NB4 (cell line): ENCODE measurements at regions not wholly inside any gene's neighbourhood (a gene's known extent, or its start where the extent isn't known, plus 50 kb on each side); places are given as distances from the start of the nearest gene placed in this dataset.
"Not testable (repeated sequence)": the region's sequence is repeated elsewhere in the genome, so short reads cannot be mapped to it uniquely, and the experiment has no call there.

Experiments used
- DNase-seq: peaks from one replicate; pipeline ENCODE4 v3.0.0; 2010; ENCODE audit warnings: low read depth
- H3K4me3 ChIP-seq: one replicate; pipeline ENCODE4 v1.5.1; 2011; ENCODE audit warnings: mild to moderate bottlenecking, low read depth, low read length, moderate library complexity
- MYC ChIP-seq: IDR thresholded peaks from 2 replicates; pipeline ENCODE4 v1.6.1; 2011; ENCODE audit warnings: low read depth, low read length
- POLR2A ChIP-seq: IDR thresholded peaks from 2 replicates; pipeline ENCODE4 v1.6.1; 2011; ENCODE audit warnings: mild to moderate bottlenecking; ENCODE audit not compliant: insufficient read length; ENCODE audit errors: extremely low read depth
- TF ChIP-seq, protein P1 (sequence below): IDR thresholded peaks from one replicate; pipeline ENCODE4 v1.5.1; 2012; ENCODE audit warnings: low read depth, low read length
- TF ChIP-seq, protein P2 (sequence below): IDR thresholded peaks from 2 replicates; pipeline ENCODE4 v1.6.1; 2011; ENCODE audit warnings: low read depth, low read length

DNA sequence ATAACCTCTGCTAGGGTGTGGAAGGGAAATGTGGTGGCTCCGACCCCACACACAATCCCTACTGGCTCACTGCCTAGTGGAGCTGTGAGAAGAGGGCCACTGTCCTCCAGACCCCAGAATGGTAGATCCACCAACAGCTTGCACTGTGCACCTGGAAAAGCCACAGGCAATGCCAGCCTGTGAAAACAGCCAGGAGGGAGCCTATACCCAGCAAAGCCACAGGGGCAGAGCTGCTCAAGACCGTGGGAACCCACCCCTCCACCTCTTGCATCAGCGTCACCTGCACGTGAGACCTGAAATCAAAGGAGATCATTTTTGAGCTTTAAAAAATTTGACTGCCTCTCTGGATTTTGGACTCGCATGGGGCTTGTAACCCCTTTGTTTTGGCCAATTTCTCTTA lies 249.0 kb upstream of the CDH2 start:
- DNase-seq: no peak
- no peak for TF ChIP-seq MYC
- no peak overlapping the region for H3K4me3 ChIP-seq

DNA sequence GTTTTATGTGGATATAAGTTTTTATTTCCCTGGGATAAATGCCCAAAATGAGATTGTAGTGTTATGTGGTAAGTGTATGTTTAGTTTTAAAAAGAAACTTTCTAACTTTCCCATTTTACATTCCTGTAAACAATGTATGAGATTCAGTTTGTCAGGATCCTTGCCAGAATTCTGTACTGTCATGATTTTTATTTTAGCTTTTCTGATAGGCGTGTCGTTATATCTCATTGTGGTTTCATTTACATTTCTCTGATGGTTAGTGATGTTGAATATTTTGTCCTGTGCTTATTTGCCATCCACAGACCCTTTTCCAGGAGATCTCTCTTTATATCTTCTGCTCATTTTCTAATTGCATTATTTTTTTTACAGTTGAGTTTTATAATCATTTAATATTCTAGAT lies 245.6 kb upstream of the CDH2 start:
- H3K4me3 ChIP-seq: no peak overlapping the region
- DNase-seq: no peak
- TF ChIP-seq, protein P1, sequence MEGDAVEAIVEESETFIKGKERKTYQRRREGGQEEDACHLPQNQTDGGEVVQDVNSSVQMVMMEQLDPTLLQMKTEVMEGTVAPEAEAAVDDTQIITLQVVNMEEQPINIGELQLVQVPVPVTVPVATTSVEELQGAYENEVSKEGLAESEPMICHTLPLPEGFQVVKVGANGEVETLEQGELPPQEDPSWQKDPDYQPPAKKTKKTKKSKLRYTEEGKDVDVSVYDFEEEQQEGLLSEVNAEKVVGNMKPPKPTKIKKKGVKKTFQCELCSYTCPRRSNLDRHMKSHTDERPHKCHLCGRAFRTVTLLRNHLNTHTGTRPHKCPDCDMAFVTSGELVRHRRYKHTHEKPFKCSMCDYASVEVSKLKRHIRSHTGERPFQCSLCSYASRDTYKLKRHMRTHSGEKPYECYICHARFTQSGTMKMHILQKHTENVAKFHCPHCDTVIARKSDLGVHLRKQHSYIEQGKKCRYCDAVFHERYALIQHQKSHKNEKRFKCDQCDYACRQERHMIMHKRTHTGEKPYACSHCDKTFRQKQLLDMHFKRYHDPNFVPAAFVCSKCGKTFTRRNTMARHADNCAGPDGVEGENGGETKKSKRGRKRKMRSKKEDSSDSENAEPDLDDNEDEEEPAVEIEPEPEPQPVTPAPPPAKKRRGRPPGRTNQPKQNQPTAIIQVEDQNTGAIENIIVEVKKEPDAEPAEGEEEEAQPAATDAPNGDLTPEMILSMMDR: no peak
- no peak for TF ChIP-seq POLR2A
- TF ChIP-seq, protein P2, sequence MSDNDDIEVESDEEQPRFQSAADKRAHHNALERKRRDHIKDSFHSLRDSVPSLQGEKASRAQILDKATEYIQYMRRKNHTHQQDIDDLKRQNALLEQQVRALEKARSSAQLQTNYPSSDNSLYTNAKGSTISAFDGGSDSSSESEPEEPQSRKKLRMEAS: no peak
- TF ChIP-seq MYC: no peak

DNA sequence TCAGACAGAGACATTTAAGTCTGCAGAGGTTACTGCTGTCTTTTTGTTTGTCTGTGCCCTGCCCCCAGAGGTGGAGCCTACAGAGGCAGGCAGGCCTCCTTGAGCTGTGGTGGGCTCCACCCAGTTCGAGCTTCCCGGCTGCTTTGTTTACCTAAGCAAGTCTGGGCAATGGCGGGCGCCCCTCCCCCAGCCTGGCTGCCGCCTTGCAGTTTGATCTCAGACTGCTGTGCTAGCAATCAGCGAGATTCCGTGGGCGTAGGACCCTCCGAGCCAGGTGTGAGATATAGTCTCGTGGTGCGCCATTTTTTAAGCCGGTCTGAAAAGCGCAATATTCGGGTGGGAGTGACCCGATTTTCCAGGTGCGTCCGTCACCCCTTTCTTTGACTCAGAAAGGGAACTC lies 245.0 kb upstream of the CDH2 start:
- DNase-seq, H3K4me3 ChIP-seq: not testable (repeated sequence)

DNA sequence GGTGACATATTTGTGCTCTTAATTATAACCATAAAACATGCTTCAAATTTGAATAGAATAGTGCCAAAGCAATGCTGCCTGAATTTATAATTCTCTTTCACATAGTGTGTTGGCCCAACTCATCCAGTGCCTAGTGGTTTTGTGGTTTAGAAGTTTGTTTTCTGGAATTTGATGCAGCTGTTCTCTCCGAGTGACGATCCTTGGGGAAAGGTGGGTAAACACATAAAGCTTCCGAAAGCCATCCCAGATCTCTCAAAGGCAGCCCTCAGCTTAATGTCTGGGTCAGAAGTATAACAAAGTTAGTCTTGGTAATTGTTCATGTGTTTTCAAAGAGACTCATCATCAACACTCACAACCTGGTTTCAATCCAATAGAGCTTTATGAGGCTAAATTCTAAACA lies 235.6 kb upstream of the CDH2 start:
- TF ChIP-seq POLR2A (no peak), MYC (no peak)
- TF ChIP-seq, protein P2: no peak
- TF ChIP-seq, protein P1: no peak
- no peak overlapping the region for H3K4me3 ChIP-seq
- DNase-seq: no peak

DNA sequence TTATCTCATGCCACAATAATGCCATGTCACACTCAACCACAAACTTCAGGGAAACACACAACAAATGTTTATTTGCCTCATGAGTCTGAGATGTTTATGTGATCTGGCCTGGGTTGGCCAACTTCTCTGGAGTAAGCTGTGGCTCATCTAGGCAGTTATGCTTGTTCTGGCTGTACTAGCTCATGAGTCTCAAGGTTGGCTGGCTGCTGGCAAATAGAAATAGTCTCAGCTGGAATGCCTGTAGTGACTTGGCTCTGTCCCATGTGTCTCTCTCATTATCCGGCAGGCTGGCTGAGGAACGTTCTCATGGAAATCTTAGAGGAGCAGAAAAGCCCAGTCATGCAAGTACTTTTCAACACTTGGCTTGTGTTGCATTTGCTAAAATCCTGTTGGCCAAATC lies 234.9 kb upstream of the CDH2 start:
- no peak for DNase-seq
- no peak overlapping the region for H3K4me3 ChIP-seq
- TF ChIP-seq MYC (no peak), POLR2A (no peak)
- TF ChIP-seq, protein P2: no peak
- TF ChIP-seq, protein P1: no peak

DNA sequence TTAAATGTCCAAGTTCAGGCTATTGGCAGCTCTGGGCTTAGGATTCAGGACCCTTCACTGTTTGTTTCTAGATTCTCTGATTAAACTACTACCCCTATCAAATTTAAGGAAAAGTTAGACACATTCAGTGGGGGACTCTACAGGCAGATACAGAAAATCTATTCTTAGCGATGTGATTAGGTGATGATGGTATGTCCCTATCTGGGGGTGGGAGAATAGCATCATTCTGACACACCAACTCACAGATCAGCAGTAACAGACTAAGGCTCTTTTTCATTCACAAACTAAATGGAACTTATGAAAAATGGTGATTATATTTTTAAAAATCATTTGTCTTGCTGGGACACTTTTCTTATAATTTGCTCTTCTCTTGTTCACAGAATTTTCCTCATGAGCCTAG lies 232.9 kb upstream of the CDH2 start:
- no peak for DNase-seq
- TF ChIP-seq, protein P2: no peak
- TF ChIP-seq, protein P1: no peak
- TF ChIP-seq MYC (no peak), POLR2A (no peak)
- no peak overlapping the region for H3K4me3 ChIP-seq

DNA sequence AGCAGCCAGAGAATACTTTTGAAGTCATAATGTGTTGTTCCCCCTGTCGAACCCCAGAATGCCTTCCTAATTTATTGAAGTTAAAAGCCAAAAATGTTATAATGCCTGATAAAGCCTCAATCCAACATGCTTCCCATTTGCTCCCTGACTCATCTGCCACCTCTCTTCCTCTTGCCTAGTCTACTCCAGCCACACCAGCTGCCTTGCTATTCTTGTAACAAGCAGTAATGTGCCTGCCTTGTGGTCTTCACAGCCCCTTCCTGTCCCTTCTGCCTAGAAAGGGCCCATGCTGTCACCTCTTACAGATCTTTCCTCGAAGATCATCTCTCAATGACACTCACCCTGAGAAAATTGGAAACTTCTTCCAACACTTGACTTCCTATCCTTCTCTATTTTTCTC lies 231.6 kb upstream of the CDH2 start:
- no peak overlapping the region for H3K4me3 ChIP-seq
- TF ChIP-seq, protein P2: no peak
- TF ChIP-seq POLR2A (no peak), MYC (no peak)
- TF ChIP-seq, protein P1: no peak
- no peak for DNase-seq
